ENCODE measurements at regions not wholly inside any gene's neighbourhood (a gene's known extent, or its start where the extent isn't known, plus 50 kb on each side); places are given as distances from the start of the nearest gene placed in this dataset.

- no peaks in the 10 kb centered on the region for H4K20me1 ChIP-seq (ENCODE audit: insufficient read depth, low read length)
- H3K4me1 ChIP-seq (ENCODE audit: control insufficient read depth, insufficient read depth, low read length) = no peaks in the 10 kb centered on the region
- no peak overlapping the region for H4K91ac ChIP-seq (ENCODE audit: insufficient read depth, low read depth, low read length)
- H3K56ac ChIP-seq (ENCODE audit: extremely low read depth, insufficient read depth, low read length) = no peak overlapping the region
- dilution Hi-C loops (cut with HindIII; ENCODE audit: low sequenced_read_pairs, unreplicated experiment) (no loop called here), intact Hi-C loops (cut with micrococcal nuclease) (no loop called here), in situ Hi-C loops (cut with MboI; ENCODE audit: low sequenced_read_pairs) (no loop called here)
- no peak overlapping the region for H2AK9ac ChIP-seq (replicated peaks; ENCODE audit: low read depth, low read length, poor library complexity)
- H2AFZ ChIP-seq (replicated peaks; ENCODE audit: low read length, poor library complexity) = no peak overlapping the region
- no peaks in the 10 kb centered on the region for H3K79me1 ChIP-seq (ENCODE audit: low read depth in 1 of 2, low read length in 2 of 2)
- ChIA-PET CTCF (no interaction called here), POLR2A (ENCODE audit: unreplicated experiment) (no interaction called here)
- H3K36me3 ChIP-seq (ENCODE audit: control insufficient read depth, insufficient read depth, low read length) = no peaks in the 10 kb centered on the region
- H3K27ac ChIP-seq (ENCODE audit: insufficient read depth, low read length) = no peak overlapping the region
- no peak overlapping the region for H3K9ac ChIP-seq (ENCODE audit: low read depth, low read length)
- no peak overlapping the region for H3K23ac ChIP-seq (ENCODE audit: low read depth, low read length)
- H2BK20ac ChIP-seq (ENCODE audit: low read depth, low read length) = no peak overlapping the region
- no peak overlapping the region for H4K8ac ChIP-seq (ENCODE audit: low read depth in 2 of 2, low read length in 2 of 2)
- no peak overlapping the region for H3K14ac ChIP-seq (replicated peaks; ENCODE audit: low read depth, low read length)
- no peak overlapping the region for H2BK5ac ChIP-seq (ENCODE audit: low read depth, low read length, poor library complexity, severe bottlenecking)
- H3K9me3 ChIP-seq (ENCODE audit: control insufficient read depth, insufficient read depth, low read length) = no peaks in the 10 kb centered on the region
- no peak for DNase-seq
- H3K18ac ChIP-seq (ENCODE audit: low read depth, low read length) = no peak overlapping the region
- H3K4me2 ChIP-seq (ENCODE audit: low read depth, low read length) = no peak overlapping the region
- no peak overlapping the region for H2AK5ac ChIP-seq (ENCODE audit: low read depth, low read length)
- TF ChIP-seq POLR2A (IDR thresholded peaks at IDR 0.05; ENCODE audit: low read depth, low read length) (no peak), CHD1 (IDR thresholded peaks at IDR 0.05; ENCODE audit: low read depth, low read length) (no peak), BHLHE40 (IDR thresholded peaks at IDR 0.05; ENCODE audit: low read depth, low read length) (no peak), RFX5 (IDR thresholded peaks at IDR 0.05; ENCODE audit: low read depth, low read length) (no peak), RCOR1 (IDR thresholded peaks at IDR 0.05; ENCODE audit: insufficient replicate concordance, low read length) (no peak), MAZ (IDR thresholded peaks at IDR 0.05; ENCODE audit: borderline replicate concordance, low read depth, low read length) (no peak), MXI1 (IDR thresholded peaks at IDR 0.05; ENCODE audit: borderline replicate concordance, low read depth, low read length) (no peak), SMC3 (IDR thresholded peaks at IDR 0.05; ENCODE audit: low read depth, low read length) (no peak), NFE2L2 (IDR thresholded peaks at IDR 0.05; ENCODE audit: low read depth, low read length) (no peak), CEBPB (IDR thresholded peaks at IDR 0.05; ENCODE audit: low read depth, low read length) (no peak), ELK1 (IDR thresholded peaks at IDR 0.05; ENCODE audit: borderline replicate concordance, low read depth, low read length) (no peak), USF2 (IDR thresholded peaks at IDR 0.05; ENCODE audit: low read depth, low read length) (no peak), FOS (IDR thresholded peaks at IDR 0.05; ENCODE audit: low read depth, low read length) (no peak), RAD21 (IDR thresholded peaks at IDR 0.05; ENCODE audit: low read length) (no peak), MAFK (IDR thresholded peaks at IDR 0.05; ENCODE audit: low read depth, low read length) (no peak)
- ATAC-seq (ENCODE audit: low read depth) = no peak
- H3K27me3 ChIP-seq (ENCODE audit: control insufficient read depth, insufficient read depth, low read length) = no peaks in the 10 kb centered on the region
- no peak overlapping the region for H3K4ac ChIP-seq (ENCODE audit: low read depth, low read length)
- peaks cover 3% of the 10 kb centered on the region; the same call in 1 of the 2 replicates for H3K9me1 ChIP-seq (ENCODE audit: insufficient read depth, low read length)
- H3K4me3 ChIP-seq (ENCODE audit: insufficient read depth, low read depth, low read length) = no peak overlapping the region
- no peak overlapping the region for H2BK15ac ChIP-seq (ENCODE audit: low read depth, low read length)
- no TSS peak for BruUV-seq (replicated peaks)
- H4K5ac ChIP-seq (ENCODE audit: low read depth, low read length) = no peak overlapping the region
- 50% methylated on average over 1 of the region's 3 CpGs; no CpG with 5 or more reads in 1 of the 2 experiments for WGBS, 2 experiments (ENCODE audit: extremely low coverage in 2 of 2, insufficient read length in 1 of 2)
- H2BK120ac ChIP-seq (ENCODE audit: low read depth, low read length) = no peak overlapping the region
Observed at GRCh38 chr20:57919049-57919448, 209.2 kb upstream of the PMEPA1 start.

All from IMR-90 (cell line).